ENCODE measurements at regions not wholly inside any gene's neighbourhood (a gene's known extent, or its start where the extent isn't known, plus 50 kb on each side); places are given as distances from the start of the nearest gene placed in this dataset.
"Not testable (repeated sequence)": the region's sequence is repeated elsewhere in the genome, so short reads cannot be mapped to it uniquely, and the experiment has no call there.

DNA sequence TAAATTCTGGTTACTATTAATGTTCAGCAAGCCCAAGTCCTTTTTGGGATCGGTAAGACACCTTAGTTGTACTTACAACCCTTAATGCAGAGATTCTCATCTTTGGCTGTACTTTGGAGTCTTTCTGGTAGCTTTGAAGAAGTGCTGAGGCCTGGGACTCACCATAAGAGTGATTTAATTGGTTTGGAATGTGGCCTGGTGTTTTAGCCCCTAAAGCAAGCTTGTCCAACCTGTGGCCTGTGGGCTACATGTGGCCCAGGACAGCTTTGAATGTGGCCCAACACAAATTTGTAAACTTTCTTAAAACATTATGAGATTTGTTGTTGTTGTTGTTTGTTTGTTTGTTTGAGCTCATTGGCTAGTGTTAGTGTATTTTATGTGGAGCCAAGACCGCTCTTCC is 215.3 kb downstream of the ZIC5 start:
- no peak for ATAC-seq
- DNase-seq = no peak
- H3K4me1 ChIP-seq = no peaks in the 10 kb centered on the region

DNA sequence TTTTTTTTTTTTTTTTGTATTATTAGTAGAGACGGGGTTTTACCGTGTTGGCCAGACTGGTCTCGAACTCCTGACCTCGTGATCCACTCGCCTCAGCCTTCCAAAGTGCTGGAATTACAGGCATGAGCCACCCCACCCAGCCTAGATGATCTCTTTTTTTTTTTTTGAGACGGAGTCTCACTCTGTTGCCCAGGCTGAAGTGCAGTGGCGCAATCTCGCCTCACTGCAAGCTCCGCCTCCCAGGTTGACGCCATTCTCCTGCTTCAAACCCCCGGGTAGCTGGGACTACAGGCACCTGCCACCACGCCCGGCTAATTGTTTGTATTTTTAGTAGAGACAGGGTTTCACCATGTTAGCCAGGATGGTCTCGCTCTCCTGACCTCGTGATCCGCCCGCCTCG is 216.8 kb downstream of the ZIC5 start:
- H3K36me3 ChIP-seq; ATAC-seq; DNase-seq; H3K4me1 ChIP-seq; H3K27ac ChIP-seq; H3K9me3 ChIP-seq; H3K4me3 ChIP-seq; intact Hi-C loops (cut with DNase I); H3K27me3 ChIP-seq: not testable (repeated sequence)

More for the DNA sequence above, 215.3 kb downstream of the ZIC5 start:
- TF ChIP-seq, protein P1, sequence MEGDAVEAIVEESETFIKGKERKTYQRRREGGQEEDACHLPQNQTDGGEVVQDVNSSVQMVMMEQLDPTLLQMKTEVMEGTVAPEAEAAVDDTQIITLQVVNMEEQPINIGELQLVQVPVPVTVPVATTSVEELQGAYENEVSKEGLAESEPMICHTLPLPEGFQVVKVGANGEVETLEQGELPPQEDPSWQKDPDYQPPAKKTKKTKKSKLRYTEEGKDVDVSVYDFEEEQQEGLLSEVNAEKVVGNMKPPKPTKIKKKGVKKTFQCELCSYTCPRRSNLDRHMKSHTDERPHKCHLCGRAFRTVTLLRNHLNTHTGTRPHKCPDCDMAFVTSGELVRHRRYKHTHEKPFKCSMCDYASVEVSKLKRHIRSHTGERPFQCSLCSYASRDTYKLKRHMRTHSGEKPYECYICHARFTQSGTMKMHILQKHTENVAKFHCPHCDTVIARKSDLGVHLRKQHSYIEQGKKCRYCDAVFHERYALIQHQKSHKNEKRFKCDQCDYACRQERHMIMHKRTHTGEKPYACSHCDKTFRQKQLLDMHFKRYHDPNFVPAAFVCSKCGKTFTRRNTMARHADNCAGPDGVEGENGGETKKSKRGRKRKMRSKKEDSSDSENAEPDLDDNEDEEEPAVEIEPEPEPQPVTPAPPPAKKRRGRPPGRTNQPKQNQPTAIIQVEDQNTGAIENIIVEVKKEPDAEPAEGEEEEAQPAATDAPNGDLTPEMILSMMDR (IDR thresholded peaks at IDR 0.05) = no peak
- Histone ChIP-seq H3K36me3 (no peaks in the 10 kb centered on the region), H3K9me3 (peaks cover 5% of the 10 kb centered on the region), H3K4me3 (no peak overlapping the region), H3K27ac (no peak overlapping the region), H3K27me3 (no peaks in the 10 kb centered on the region)
- intact Hi-C loops (cut with DNase I) = no loop called here

GRCh38 chr13:99752373-99752772 is 219.2 kb downstream of the ZIC5 start:
- DNase-seq = no peak
- Histone ChIP-seq H3K4me1 (no peaks in the 10 kb centered on the region), H3K9me3 (no peaks in the 10 kb centered on the region), H3K27me3 (no peaks in the 10 kb centered on the region), H3K27ac (no peak overlapping the region), H3K36me3 (no peaks in the 10 kb centered on the region), H3K4me3 (no peak overlapping the region)
- intact Hi-C loops (cut with DNase I) = no loop called here
- no peak for ATAC-seq
- TF ChIP-seq, protein P1 (IDR thresholded peaks at IDR 0.05) = no peak

GRCh38 chr13:99751517-99752199 is 219.9 kb downstream of the ZIC5 start:
- Histone ChIP-seq H3K4me1 (no peaks in the 10 kb centered on the region), H3K27me3 (no peaks in the 10 kb centered on the region), H3K9me3 (no peaks in the 10 kb centered on the region), H3K4me3 (no peak overlapping the region), H3K27ac (no peak overlapping the region), H3K36me3 (no peaks in the 10 kb centered on the region)
- no peak for DNase-seq
- intact Hi-C loops (cut with DNase I) = no loop called here
- TF ChIP-seq, protein P1 (IDR thresholded peaks at IDR 0.05) = no peak
- no peak for ATAC-seq

DNA sequence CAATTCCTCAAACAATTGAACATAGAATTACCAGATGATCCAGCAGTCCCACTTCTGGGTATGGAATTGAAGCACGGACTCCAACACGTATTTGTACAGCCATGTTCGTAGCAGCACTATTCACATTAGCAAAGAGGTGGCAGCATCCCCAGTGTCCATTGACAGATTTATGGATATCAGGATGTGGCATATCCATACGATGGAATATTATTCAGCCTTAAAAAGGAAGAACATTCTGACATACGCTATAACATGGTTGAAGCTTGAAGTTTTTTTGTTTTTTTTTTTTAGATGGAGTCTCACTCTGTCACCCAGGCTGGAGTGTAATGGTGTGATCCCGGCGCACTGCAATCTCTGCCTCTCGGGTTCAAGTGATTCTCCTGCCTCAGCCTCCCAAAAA is 220.6 kb downstream of the ZIC5 start:
- H3K4me1 ChIP-seq = no peaks in the 10 kb centered on the region
- no peaks in the 10 kb centered on the region for H3K9me3 ChIP-seq
- H3K27ac ChIP-seq = no peak overlapping the region
- no peak for DNase-seq
- no peak for ATAC-seq
- H3K27me3 ChIP-seq = no peaks in the 10 kb centered on the region
- H3K4me3 ChIP-seq = no peak overlapping the region
- TF ChIP-seq, protein P1 (IDR thresholded peaks at IDR 0.05) = no peak
- intact Hi-C loops (cut with DNase I) = no loop called here
- no peaks in the 10 kb centered on the region for H3K36me3 ChIP-seq

DNA sequence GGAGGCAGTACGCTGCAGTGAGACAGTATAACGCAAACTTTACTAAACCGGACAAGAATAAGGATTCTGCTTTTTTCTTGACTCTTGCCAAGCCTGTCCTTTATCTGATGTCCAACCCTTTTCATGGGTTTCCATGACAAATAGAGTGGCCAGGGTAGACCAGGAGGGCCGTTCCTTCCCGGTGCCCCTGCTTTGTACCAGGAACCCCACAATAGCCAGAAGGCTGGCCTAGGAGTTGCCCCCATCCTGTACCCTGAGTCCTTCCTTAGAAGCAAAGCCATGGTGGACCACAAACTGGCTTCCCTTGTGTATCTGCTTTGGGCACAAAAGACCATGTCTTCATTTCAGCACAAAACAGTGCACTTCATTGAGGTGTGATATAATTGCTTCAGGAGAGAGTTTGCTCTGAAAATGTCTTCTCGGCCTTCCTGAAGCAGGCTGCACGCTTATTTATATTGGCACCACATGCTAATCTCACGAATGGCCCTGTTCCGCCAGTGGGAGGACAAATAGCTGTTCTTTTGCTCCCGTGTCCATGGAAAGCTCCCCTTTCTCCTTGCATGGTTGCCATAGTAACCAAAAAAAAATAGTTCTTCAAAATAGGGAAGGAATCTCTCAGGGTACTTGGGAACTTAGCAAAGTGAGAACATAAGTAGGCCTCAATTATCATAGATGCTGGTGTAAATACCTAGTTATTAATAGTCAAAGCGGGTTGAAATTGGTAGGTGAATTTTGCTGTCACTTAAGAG is 222.1 kb downstream of the ZIC5 start:
- TF ChIP-seq, protein P1 (IDR thresholded peaks at IDR 0.05) = no peak
- intact Hi-C loops (cut with DNase I) = no loop called here
- no peak overlapping the region for H3K4me3 ChIP-seq
- no peaks in the 10 kb centered on the region for H3K27me3 ChIP-seq
- no peaks in the 10 kb centered on the region for H3K9me3 ChIP-seq
- H3K36me3 ChIP-seq = no peaks in the 10 kb centered on the region
- no peak for DNase-seq
- ATAC-seq = no peak
- no peaks in the 10 kb centered on the region for H3K4me1 ChIP-seq
- no peak overlapping the region for H3K27ac ChIP-seq

Measured in upper lobe of right lung (tissue), 1 donor.